ENCODE measurements at regions not wholly inside any gene's neighbourhood (a gene's known extent, or its start where the extent isn't known, plus 50 kb on each side); places are given as distances from the start of the nearest gene placed in this dataset.

GRCh38 chr4:137655302-137655701 is 123.0 kb upstream of the PCDH18 start:
- TF ChIP-seq POLR2A (IDR thresholded peaks at IDR 0.05): no peak
- no peak for TF ChIP-seq CTCF (IDR thresholded peaks at IDR 0.05)

Measured in body of pancreas (tissue), 4 donors.